ENCODE measurements at regions not wholly inside any gene's neighbourhood (a gene's known extent, or its start where the extent isn't known, plus 50 kb on each side); places are given as distances from the start of the nearest gene placed in this dataset.

DNA sequence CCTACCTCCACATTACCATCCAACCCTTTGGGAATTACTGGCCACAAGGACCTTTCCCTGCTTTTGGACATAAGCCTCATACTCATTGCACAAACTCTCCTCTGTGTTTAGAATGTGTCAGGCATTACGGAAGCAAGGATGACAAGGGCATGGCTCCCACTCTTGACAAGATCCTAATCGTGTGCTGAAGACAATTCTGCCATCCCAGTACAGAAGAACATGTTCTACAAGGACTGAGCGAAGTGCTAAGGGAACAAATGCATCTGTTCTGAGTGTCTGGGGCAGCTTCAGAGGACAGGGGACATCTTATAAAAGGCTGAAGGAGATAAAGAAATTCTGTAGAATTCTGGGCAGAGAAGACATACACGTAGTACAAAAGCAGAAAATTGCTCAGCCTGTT is 378.5 kb upstream of the CAMK1G start:
- DNase-seq, result no peak

DNA sequence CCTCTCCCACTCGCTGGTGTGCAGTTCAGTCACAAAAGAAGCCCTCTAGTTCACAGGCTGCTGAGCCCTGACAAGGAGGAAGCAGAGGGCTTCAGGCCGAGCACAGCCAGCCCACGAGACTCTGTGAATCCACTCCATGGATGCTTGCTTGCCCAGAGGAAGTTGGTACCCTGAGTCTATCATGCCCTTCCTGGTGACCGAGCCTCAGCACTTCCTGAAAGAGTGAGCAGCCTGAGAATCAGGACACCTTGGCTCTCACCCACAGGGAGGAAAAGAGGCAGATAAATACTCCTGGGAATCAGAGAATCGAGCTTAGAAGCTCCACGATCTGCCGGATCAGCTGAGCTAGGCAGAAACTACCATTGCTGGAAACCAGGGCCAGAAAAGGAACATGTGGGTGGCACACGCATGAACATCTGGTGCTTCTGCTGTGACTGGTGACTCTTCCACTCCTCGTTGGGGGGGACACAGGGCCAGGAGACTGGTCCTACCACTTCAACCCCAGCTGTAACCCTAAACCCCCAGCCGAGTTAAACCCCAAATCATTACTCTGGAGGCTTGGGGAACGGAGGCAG is 376.3 kb upstream of the CAMK1G start:
- DNase-seq, result peak; percentile 4

GRCh38 chr1:209207701-209208286 is 375.7 kb upstream of the CAMK1G start:
- peak; percentile 81 for DNase-seq

DNA sequence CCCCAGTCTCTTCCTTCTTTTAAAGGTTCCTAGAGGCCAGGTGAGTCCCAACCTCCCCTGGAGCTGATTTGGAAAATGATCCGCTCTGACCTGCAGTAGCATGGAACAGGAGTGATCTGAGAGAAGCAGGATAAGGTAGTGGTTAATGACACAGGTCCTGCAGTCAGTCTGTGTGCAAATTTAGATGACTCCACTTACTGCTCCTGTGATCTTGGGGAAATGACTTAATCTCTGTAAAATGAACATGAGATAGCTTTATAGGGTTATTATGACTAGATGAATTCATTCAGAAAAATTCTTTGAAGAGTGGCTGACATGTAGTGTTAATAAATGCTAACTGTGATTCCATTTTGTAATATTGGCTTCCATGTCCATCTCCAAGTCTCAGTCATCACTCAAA is 374.9 kb upstream of the CAMK1G start:
- DNase-seq, result peak; percentile 44

DNA sequence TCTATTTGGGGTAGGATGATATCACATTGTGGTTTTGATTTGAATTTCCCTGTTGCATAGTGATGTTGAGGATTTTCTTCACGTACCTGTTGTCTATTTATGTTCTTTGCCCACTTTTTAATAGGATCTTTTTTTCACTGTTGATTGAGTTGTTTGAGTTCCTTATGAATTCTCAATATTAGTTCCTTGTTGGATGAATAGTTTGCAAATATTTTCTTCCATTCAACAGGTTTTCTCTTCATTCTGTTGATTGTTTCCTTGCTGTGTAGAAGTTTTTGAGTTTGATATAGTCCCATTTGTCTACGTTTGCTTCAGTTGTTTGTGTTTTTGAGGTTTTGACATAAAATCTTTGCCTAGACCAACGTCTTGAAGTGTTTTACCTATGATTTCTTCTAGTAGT is 369.5 kb upstream of the CAMK1G start:
- no peak for DNase-seq

GRCh38 chr1:209215826-209216225 is 367.7 kb upstream of the CAMK1G start:
- DNase-seq, result no peak

DNA sequence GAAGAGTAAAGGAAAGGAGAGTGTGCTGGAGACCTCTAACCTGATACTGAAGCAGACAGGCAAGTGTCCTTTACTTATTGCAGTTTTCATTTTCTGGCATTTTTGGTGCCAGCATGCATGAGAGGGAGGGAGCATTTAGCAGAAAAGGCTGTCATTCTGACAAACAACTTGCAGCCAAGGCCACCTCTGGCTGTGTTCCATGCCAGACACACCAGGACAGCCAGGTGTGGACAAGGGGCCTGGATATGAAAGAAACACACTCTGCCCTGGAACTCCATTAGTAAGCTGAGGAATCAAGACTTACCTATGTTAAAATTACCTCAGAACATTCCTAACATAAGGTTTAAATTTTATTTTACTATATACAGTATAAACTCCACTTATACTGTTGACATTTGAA is 365.4 kb upstream of the CAMK1G start:
- no peak for DNase-seq

GRCh38 chr1:209218981-209219380 is 364.5 kb upstream of the CAMK1G start:
- DNase-seq, result no peak

GRCh38 chr1:209219791-209220524 is 363.6 kb upstream of the CAMK1G start:
- no peak for DNase-seq

GRCh38 chr1:209222826-209223225 is 360.7 kb upstream of the CAMK1G start:
- no peak for DNase-seq

DNA sequence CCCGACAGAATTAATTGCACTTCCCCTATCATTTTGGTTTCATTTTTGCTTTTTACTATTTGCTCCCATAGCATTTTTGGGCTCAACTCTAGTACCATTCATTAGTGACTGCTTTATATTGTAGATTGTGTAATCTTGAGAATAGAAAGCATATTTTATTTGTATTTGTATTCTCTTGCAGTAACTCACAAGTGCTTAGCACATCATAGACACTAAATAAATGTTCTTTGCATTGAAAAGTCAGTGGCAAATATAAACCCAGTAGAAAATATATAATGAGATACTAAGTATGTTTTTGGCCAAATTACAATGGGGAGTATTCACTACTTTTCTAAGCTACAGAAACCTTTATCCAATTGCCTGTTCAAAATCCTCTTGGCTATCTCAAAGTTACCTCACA is 359.7 kb upstream of the CAMK1G start:
- DNase-seq, result no peak

DNA sequence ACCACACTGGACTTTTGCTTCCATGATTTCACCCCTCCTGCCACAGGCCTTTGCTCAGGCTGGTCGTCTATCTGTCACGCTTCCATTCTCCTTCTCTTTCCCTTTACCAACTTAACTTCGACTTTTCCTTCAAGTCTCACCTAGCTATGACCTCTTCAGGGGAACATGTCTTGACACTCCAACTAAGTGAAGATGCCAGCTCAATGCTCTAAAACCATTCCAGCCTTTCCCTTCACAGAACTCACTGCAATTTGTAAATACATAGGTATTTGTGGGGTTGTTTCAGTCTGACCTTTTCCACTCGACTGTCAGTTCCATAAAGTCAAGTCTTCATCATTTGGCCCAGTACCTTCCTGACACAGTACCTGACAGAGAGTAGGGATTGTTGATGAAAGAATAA is 358.6 kb upstream of the CAMK1G start:
- no peak for DNase-seq

DNA sequence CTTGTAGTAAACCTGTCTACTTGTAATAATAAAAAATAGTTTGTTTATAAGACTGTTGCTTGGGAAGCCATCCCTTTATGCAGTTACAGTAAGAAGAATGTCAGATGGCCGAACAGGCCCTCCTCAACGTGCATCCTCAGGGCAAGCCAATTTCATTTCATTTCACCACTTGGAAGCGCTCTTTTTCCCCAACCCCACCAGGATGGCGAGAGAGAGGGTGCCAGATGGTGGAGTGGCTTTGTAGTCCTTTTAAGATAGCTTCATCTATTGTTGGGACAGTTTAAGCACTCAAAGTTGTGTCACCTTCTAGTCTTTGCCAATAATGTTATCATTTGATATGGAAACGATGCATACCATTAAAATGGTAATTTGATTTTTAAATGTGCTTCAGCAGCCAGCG is 356.3 kb upstream of the CAMK1G start:
- DNase-seq, result no peak

DNA sequence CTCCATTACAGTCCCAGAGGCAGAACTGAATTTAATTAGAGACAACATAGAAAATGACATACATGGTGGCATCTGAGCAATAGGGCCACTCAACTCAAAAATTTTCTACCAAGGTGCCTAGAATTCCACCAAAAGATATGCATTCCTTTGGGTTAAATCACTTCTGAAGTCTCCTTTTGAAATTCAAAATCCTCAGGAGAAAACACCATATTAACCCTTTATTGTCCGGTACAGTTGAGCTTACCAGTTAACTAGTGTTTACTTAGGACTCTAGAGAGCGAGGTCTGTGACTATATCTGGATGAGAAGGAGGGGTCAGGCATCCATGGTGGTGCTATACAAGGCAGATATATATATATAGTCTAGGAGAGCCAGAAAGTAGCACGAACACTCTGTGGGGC is 355.6 kb upstream of the CAMK1G start:
- no peak for DNase-seq

DNA sequence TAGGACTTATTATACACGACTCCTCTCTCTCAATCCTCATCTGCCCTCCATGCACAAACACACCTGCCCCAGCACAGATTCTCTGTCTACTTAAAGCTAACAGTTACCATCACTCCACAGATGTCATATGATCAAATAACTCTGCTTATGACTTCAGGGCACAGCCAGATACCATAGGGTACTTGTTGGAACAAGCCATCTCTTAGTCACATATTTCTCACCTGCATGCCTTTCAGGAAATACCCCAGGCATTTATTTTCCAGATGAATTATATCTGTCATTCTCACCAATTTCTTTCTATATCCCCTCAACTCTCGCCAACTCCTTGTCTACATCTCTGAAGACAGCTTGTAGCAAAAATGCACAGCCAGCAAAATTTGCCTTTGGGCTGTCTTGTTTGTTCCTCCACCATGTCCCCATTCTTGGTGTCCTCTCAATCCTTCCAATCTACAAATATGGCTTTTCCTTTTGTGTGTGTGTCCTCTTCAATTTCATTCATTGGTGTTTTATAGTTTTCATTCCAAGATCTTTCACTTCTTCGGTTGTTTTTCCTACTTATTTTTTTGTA is 353.9 kb upstream of the CAMK1G start:
- no peak for DNase-seq

- no peak for DNase-seq
Measured at GRCh38 chr1:209230314-209230713, 353.2 kb upstream of the CAMK1G start.

DNA sequence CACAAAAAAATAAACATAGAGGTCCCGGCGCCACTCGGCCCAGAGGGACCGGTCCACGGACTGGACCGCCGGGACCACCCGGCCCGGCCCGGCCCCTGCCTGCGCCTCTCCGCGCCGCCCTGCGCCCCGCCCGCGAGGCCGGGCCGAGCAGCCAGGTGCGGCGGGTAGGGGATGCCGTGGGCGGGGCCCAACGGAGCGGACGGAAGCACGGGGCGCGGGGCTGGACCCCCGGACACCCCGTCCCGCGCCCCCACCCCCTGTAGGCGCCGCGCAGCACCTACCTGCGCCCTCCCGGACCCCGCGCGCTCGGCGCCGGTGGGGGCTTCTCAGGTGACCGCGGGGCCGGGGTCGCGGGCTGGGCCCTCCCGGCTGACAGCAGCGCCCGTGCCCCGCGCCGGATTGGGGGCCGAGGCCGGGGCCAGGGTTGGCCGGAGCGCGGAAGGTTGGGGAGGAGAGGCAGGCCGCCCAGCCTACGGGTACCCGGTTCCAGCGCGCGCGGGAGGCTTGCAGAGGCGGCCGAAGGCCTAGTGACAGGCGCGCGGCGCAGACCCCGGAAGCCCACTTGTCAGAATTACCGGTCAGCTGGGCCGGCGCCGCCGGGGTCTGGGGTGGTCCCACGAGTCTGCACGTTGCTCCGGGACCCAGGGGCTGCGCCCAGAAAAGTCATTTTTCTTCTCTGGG is 351.9 kb upstream of the CAMK1G start:
- DNase-seq, result no peak

DNA sequence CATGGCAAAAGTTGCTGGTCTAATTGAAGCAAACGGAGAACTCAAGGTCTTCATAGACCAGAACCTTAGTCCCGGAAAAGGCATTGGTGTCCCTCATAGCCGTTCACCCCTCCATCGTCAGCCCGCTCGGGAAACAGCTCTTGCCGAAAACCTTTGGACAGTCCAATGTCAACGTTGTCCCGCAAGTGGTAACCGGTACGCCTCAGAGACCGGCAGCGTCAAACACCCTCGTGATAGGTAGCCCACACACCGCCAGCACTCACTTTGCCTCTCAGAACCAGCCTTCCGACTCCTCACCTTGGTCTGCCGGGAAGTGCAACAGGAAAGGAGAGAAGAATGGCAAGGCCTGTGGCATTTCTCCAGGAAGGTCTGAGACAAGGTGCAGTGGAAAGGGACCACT is 351.3 kb upstream of the CAMK1G start:
- DNase-seq, result no peak

DNA sequence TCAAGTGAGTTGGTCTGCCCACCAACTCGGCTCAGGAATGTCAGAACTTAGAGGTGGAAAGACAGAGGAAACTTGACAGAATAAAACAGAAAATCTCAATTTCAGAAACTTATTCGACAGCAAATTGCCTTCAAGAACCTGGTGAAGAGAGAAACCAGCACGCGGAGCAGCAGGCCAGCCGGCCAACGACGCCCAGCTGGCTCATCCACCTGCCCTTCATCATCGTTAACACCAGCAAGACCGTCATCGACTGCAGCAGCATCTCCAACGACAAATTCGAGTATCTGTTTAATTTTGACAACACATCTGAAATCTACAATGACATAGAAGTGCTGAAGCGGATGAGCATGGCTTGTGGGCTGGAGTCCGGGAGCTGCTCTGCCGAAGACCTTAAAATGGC is 350.8 kb upstream of the CAMK1G start:
- DNase-seq, result no peak

GRCh38 chr1:209235166-209235565 is 348.3 kb upstream of the CAMK1G start:
- DNase-seq, result no peak

DNA sequence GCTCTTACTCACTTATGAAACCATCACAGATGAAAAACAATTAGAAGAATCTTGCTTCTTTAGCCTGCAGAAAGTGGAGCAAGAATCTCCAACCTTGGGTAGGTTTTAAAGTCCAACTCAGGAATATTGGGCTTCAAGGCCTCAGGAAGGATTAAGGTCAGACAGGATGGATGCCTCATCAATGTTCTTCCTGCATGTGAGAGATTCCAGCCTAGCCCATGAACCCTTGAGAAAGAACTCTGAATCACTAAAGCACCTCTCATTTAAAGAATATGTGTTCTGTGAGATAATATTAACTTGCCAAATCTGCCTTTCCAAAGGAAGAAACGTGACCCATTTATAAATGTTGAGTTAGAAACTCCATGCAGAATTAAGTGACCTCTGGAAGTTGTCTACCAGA is 345.2 kb upstream of the CAMK1G start:
- no peak for DNase-seq

DNA sequence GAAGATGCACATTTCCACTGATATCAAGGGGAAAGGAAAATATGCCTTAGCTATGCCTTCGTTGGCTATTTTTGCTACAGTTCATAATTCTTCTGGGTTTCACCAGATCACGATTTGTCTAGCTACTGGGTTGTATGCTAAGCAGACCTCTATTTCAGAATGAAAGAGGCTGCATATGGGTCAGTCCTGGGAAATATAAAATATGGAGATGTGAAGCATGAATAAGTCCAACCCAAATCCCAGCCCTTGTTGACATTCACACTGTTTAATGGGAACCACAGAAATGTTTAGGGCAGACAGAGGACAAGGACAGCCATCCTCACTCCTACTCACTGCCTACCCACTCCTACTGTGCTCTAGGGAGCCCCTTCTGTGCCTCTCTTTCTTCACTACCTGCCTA is 343.2 kb upstream of the CAMK1G start:
- DNase-seq, result no peak

GRCh38 chr1:209241487-209241886 is 342.0 kb upstream of the CAMK1G start:
- DNase-seq, result peak; percentile 25
